GM12892 (cell line): ENCODE measurements at regions not wholly inside any gene's neighbourhood (a gene's known extent, or its start where the extent isn't known, plus 50 kb on each side); places are given as distances from the start of the nearest gene placed in this dataset.

ENCODE experiments used
- POLR2A ChIP-seq: IDR thresholded peaks from 2 replicates; pipeline ENCODE4 v1.6.1; 2011; ENCODE audit warnings: low read depth, low read length, control low read depth
- TAF1 ChIP-seq: IDR thresholded peaks from 2 replicates; pipeline ENCODE4 v1.6.1; 2011; ENCODE audit warnings: low read depth, mild to moderate bottlenecking, control low read depth, low read length, borderline replicate concordance

GRCh38 chr6:14658886-14659561 lies 541.5 kb downstream of the CD83 start:
- TF ChIP-seq POLR2A (no peak), TAF1 (no peak)
